GM21529 (cell line): ENCODE measurements at regions not wholly inside any gene's neighbourhood (a gene's known extent, or its start where the extent isn't known, plus 50 kb on each side); places are given as distances from the start of the nearest gene placed in this dataset.

ENCODE experiments used
- ATAC-seq: cut with Tn5 transposase; IDR thresholded peaks from one replicate; pipeline ENCODE4 v1.9.1; 2021; ENCODE audit not compliant: unreplicated experiment

GRCh38 chr6:122297010-122297409, 102.4 kb upstream of the HSF2 start:
- no peak for ATAC-seq

- no peak for ATAC-seq
These were observed 97.4 kb upstream of the HSF2 start for GRCh38 chr6:122302067-122302466.

- ATAC-seq = no peak
These were observed 91.9 kb upstream of the HSF2 start for GRCh38 chr6:122307577-122307976.

GRCh38 chr6:122308074-122308473, 91.4 kb upstream of the HSF2 start:
- no peak for ATAC-seq

GRCh38 chr6:122315842-122316241, 83.6 kb upstream of the HSF2 start:
- ATAC-seq = no peak

- no peak for ATAC-seq
These were observed 76.6 kb upstream of the HSF2 start for GRCh38 chr6:122322824-122323223.

GRCh38 chr6:122323361-122323760, 76.1 kb upstream of the HSF2 start:
- ATAC-seq = no peak

- no peak for ATAC-seq
These were observed 69.1 kb upstream of the HSF2 start for GRCh38 chr6:122330315-122330714.

GRCh38 chr6:122337645-122338044, 61.8 kb upstream of the HSF2 start:
- no peak for ATAC-seq

GRCh38 chr6:122339661-122340060, 59.8 kb upstream of the HSF2 start:
- ATAC-seq = no peak

- no peak for ATAC-seq
These were observed 52.2 kb upstream of the HSF2 start for GRCh38 chr6:122347280-122347679.

- no peak for ATAC-seq
These were observed 51.7 kb upstream of the HSF2 start for GRCh38 chr6:122347751-122348150.
